ENCODE measurements at regions not wholly inside any gene's neighbourhood (a gene's known extent, or its start where the extent isn't known, plus 50 kb on each side); places are given as distances from the start of the nearest gene placed in this dataset.

DNA sequence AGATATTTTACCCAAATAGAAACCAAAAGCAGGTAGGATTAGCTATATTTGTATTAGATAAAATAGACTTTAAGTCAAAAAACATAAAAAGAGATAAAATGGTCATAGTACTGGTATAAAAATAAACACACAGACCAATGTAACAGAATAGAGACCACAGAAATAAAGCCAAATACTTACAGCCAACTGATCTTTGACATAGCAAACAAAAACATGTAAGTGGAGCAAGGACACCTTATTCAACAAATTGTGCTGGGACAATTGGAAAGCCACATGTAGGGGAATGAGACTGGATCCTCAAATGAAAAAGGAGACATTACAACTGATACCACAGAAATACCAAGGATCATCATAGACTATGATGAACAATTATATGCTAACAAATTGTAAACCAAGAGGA lies 94.5 kb upstream of the SIRPG start:
- TF ChIP-seq, protein P1, sequence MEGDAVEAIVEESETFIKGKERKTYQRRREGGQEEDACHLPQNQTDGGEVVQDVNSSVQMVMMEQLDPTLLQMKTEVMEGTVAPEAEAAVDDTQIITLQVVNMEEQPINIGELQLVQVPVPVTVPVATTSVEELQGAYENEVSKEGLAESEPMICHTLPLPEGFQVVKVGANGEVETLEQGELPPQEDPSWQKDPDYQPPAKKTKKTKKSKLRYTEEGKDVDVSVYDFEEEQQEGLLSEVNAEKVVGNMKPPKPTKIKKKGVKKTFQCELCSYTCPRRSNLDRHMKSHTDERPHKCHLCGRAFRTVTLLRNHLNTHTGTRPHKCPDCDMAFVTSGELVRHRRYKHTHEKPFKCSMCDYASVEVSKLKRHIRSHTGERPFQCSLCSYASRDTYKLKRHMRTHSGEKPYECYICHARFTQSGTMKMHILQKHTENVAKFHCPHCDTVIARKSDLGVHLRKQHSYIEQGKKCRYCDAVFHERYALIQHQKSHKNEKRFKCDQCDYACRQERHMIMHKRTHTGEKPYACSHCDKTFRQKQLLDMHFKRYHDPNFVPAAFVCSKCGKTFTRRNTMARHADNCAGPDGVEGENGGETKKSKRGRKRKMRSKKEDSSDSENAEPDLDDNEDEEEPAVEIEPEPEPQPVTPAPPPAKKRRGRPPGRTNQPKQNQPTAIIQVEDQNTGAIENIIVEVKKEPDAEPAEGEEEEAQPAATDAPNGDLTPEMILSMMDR (IDR thresholded peaks at IDR 0.05), result no peak

DNA sequence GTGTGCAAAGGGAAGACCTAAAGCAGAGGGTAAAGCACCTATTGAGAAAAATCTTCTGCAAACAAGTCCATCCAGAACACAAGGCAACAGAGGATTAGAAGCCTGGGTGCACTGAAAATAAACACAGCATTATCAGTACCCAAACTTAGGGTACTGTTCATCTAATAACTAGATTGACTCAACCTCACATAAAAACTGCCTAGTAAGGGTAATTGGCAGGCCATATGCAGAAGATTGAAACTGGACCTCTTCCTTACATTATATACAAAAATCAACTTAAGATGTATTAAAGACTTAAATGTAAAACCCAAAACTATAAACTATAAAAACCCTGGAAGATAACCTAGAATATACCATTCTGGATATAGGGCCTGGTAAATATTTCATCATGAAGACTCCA lies 91.2 kb upstream of the SIRPG start:
- TF ChIP-seq, protein P1 (IDR thresholded peaks at IDR 0.05), result no peak

DNA sequence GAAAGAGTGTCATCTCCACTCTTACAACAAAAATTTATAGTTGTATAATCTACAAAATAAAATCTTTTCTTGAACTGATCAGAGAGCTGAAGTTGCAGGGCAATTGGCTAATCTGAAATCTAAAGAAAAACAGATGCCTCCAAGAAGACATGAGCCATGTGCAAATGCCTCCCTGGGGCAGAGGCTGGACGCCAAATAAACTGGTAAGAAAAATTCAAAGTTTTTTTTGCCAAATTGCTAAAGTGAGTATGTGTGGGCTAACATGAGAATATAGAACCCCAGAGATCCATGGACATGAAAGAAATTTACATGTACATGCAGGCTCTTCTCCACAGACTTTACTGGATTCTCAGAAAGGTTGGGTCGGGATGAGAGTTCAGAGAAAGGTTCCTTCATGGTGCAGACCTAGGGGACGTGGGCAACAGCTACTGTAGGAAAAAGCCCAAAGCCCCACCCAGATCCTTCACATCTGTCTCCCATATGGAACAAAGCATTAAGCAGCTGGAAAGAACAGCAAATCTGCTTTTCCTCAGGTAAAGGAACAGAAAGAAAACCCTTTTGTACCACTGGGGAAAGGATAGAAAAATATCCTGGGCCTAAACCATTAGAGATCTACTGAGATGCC lies 90.5 kb upstream of the SIRPG start:
- TF ChIP-seq, protein P1 (IDR thresholded peaks at IDR 0.05), result no peak

DNA sequence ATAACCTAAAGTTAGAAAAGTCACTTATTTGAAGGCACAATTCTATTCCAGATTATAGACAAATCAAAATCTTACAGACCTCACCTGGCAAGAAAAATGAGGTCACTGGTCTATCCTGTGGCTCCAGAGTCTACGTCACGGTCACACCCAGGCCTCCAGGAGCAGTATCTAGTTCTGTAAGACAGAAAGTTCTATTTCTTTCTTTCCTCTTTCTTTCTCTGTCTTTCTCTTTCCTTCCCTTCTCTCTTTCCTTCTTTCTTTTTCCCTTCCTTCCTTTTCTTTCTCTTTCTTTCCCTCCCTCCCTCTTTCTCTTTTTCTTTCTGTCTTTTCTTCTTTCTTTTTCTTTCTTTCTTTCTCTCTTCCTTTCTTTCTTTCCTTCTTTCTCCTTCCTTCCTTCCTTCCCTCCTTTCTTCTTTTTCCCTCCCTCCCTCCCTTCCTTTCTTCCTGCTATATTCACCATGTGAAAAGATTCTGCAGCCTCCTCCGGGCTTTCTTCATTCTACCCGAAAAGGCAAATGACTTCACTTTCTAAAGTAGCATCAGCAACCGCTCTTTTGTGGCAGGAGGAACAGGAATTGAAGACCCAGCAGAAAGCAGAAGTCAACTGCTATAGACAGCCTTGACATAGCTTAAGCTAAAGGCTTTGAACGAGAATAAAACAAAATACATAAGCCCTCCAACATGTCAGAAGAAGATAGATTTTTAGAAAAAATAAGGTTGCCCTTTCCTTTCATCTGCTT lies 83.9 kb upstream of the SIRPG start:
- TF ChIP-seq, protein P1 (IDR thresholded peaks at IDR 0.05), result no peak

DNA sequence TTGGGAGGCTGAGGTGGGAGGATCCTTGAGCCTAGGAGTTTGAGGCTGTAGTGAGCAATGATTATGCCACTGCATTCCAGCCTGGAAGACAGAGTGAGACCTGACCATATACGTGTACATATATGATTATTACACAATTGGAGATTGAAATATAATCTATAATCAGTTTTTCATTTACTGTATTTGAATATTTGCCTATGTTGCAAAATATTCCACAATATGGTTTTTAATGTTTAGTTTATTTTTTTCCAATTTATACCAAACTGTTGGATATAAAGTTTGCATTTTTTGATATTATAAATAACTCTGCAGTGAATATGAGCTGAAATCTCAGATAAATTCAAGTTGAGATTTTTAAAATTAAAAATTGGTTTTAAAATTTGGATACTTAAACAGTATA lies 79.6 kb upstream of the SIRPG start:
- TF ChIP-seq, protein P1 (IDR thresholded peaks at IDR 0.05), result no peak

DNA sequence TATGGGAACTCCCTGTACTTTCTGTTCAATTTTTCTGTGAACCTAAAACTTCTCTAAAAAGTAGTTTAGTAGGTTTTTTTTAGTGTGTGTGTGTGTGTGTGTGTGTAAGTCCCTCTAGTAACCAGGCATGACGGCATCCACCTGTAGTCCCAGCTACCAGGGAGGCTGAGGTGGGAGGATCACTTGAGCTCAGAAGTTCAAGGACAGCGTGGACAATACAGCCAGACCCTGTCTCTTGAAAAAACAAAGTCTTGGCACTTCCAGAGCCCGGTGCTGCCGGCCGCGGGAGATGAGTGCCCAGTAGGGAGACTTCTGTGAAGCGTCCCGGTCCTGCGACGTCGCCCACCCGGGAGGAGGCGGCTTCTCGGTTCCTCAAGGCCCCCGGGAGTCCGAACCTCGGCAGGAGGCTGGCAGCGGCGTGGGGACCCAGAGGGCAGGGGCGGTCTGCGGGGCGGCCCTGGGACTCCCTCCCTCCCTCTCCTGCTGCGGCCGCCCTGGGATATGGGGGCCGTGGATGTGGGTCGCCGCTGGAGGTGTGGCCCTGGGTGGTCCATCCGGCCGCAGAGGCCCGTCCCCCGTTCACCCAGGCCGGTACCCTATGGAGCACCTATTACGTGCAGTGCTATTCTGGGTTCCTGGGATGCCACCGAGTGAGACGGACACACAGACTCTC lies 78.0 kb upstream of the SIRPG start:
- TF ChIP-seq, protein P1 (IDR thresholded peaks at IDR 0.05), result no peak

DNA sequence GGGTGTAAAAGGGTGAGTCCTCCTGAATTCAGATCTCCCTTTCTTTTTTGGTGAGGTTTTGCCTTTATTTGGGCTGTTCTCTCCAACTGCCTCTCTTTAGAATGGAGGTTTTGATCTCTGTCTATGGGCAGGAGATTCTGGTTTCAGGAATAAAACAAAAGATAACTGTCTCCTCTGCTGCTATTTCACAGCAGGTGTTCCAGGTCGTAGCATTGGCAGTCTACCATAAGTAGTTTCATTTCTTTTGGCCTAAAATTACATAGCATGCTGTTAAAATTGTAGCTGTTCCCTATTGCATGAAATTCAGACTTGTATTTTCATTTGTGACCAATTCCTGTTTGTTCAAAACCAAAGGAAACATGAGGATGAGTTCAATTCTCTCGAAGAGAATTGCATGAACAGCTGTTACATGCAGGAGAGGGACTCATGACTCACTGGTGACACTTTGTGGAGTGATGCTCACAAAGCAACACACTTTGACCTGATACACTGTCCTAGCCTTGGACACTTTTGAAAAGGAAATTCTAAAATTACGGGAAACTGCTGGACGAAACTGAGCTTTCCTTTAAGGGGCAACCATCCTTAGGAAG lies 76.8 kb upstream of the SIRPG start:
- TF ChIP-seq, protein P1 (IDR thresholded peaks at IDR 0.05), result peak; percentile 45; the same call in 1 of the 2 replicates
